SU-DHL-6 (cell line): ENCODE measurements at regions not wholly inside any gene's neighbourhood (a gene's known extent, or its start where the extent isn't known, plus 50 kb on each side); places are given as distances from the start of the nearest gene placed in this dataset.

ENCODE experiments used
- H2AFZ ChIP-seq: fragments of 200-600 bp; sonication (generic); 2 replicates; pipeline ENCODE4 v1.6.1; 2014; ENCODE audit warnings: low read depth, mild to moderate bottlenecking, moderate library complexity, mixed read lengths, antibody characterized with exemption, low read length; ENCODE audit not compliant: severe bottlenecking
- H3F3A ChIP-seq: fragments of 200-600 bp; shearing (Covaris generic); 2 replicates; pipeline ENCODE4 v1.6.0; 2016; ENCODE audit warnings: antibody characterized with exemption, mild to moderate bottlenecking; ENCODE audit not compliant: insufficient read depth
- H3K27ac ChIP-seq: fragments of 200-600 bp; sonication (generic); 2 replicates; pipeline ENCODE4 v1.5.1; 2016; ENCODE audit warnings: low read depth, mild to moderate bottlenecking, low read length, moderate library complexity, mixed read lengths
- H3K27me3 ChIP-seq: fragments of 200-600 bp; sonication (generic), shearing (Covaris generic); 2 replicates; pipeline ENCODE4 v1.6.0; 2014; ENCODE audit warnings: mild to moderate bottlenecking, low read length
- H3K36me3 ChIP-seq: fragments of 200-600 bp; sonication (generic); 2 replicates; pipeline ENCODE4 v1.6.1; 2014; ENCODE audit warnings: mild to moderate bottlenecking, low read length, mixed read lengths
- H3K4me2 ChIP-seq: fragments of 300-600, 200-600 bp; shearing (Covaris generic), sonication (generic); 2 replicates; pipeline ENCODE4 v1.6.0; 2014; ENCODE audit warnings: low read length, low read depth, mild to moderate bottlenecking; ENCODE audit not compliant: poor library complexity, severe bottlenecking
- H3K4me3 ChIP-seq: fragments of 200-600 bp; sonication (generic); 2 replicates; pipeline ENCODE4 v1.5.1; 2014; ENCODE audit warnings: antibody characterized with exemption, low read length, mild to moderate bottlenecking, mixed read lengths; ENCODE audit not compliant: insufficient read depth, poor library complexity, severe bottlenecking
- H3K79me2 ChIP-seq: fragments of 200-600 bp; sonication (generic); 2 replicates; pipeline ENCODE4 v1.6.1; 2014; ENCODE audit warnings: mild to moderate bottlenecking, low read length, moderate library complexity; ENCODE audit not compliant: insufficient read depth
- H3K9ac ChIP-seq: fragments of 200-600 bp; sonication (generic); 2 replicates; pipeline ENCODE4 v1.7.0; 2014; ENCODE audit warnings: mild to moderate bottlenecking, low read length
- H3K9me2 ChIP-seq: fragments of 200-600 bp; sonication (generic); replicated peaks from 2 replicates; pipeline ENCODE4 v1.6.1; 2014; ENCODE audit warnings: low read length; ENCODE audit not compliant: insufficient read depth
- H3K9me3 ChIP-seq: fragments of 200-600 bp; sonication (generic); 2 replicates; pipeline ENCODE4 v1.6.1; 2014; ENCODE audit warnings: low read length, mixed read lengths; ENCODE audit not compliant: insufficient read depth
- H4K20me1 ChIP-seq: fragments of 200-600 bp; sonication (generic); 2 replicates; pipeline ENCODE4 v1.6.1; 2014; ENCODE audit warnings: low read depth, mild to moderate bottlenecking, antibody characterized with exemption, low read length, moderate library complexity, mixed read lengths
- EZH2phosphoT487 ChIP-seq: fragments of 200-600 bp; sonication (generic), shearing (Covaris generic); conservative IDR thresholded peaks from 2 replicates; pipeline ENCODE4 v1.6.1; 2018; ENCODE audit warnings: mild to moderate bottlenecking, antibody characterized with exemption, low read length, moderate library complexity, mixed read lengths
- TF ChIP-seq, protein P1 (sequence below): fragments of 200-600 bp; sonication (generic); IDR thresholded peaks from one replicate; pipeline ENCODE4 v1.5.1; 2017; ENCODE audit warnings: antibody characterized with exemption, mild to moderate bottlenecking, low read length, moderate library complexity; ENCODE audit not compliant: insufficient read depth, poor library complexity, severe bottlenecking

DNA sequence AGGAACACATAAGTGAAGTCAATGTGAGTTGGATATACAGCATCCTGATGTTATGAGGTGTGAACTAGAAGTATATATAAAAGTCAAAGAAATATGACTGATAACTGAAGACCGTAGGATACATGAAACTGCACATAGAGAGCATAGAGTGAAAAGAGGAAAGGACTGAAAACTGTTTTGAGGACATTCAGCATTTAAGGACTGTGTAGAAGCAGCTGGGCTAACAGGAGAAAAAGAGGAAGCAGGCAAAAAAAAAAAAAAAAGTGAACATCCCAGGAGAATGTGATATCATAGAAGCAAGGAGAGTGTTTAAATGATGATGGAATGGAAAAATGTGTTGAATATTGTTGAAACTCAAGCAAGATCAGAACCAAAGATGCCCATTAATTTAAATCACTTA lies 363.5 kb downstream of the PCDH20 start:
- Histone ChIP-seq H3K9me3 (no peaks in the 10 kb centered on the region), H3K4me2 (no peak overlapping the region), H3K79me2 (no peaks in the 10 kb centered on the region), H3F3A (no peaks in the 10 kb centered on the region), H3K27me3 (no peaks in the 10 kb centered on the region), H3K4me3 (no peak overlapping the region), H3K27ac (no peak overlapping the region), H3K36me3 (no peaks in the 10 kb centered on the region), H3K9ac (no peak overlapping the region), H4K20me1 (no peaks in the 10 kb centered on the region), H2AFZ (no peak overlapping the region), H3K9me2 (no peaks in the 10 kb centered on the region)
- no peak for TF ChIP-seq EZH2phosphoT487
- TF ChIP-seq, protein P1, sequence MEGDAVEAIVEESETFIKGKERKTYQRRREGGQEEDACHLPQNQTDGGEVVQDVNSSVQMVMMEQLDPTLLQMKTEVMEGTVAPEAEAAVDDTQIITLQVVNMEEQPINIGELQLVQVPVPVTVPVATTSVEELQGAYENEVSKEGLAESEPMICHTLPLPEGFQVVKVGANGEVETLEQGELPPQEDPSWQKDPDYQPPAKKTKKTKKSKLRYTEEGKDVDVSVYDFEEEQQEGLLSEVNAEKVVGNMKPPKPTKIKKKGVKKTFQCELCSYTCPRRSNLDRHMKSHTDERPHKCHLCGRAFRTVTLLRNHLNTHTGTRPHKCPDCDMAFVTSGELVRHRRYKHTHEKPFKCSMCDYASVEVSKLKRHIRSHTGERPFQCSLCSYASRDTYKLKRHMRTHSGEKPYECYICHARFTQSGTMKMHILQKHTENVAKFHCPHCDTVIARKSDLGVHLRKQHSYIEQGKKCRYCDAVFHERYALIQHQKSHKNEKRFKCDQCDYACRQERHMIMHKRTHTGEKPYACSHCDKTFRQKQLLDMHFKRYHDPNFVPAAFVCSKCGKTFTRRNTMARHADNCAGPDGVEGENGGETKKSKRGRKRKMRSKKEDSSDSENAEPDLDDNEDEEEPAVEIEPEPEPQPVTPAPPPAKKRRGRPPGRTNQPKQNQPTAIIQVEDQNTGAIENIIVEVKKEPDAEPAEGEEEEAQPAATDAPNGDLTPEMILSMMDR, result no peak

DNA sequence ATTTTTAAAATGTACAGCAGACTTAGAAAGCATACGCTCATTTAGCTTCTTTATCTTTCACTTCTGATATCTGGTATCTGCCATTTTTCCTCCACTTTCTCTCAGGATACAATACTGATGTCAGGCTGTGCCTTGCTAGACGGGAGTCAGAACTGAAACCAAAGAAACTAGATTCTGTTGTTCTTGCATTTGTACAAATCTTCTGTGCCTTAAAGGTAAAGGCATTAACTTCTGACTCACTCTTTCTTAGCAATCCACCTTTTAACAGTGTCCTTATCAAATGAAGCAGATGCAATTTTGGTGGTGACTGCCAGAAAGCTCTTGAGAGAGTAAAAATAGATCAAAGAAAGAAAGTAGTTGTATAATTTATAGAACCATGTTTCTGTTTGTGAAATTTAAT lies 370.4 kb downstream of the PCDH20 start:
- H4K20me1 ChIP-seq, result no peaks in the 10 kb centered on the region
- no peaks in the 10 kb centered on the region for H3K27me3 ChIP-seq
- H3K4me2 ChIP-seq, result no peak overlapping the region

DNA sequence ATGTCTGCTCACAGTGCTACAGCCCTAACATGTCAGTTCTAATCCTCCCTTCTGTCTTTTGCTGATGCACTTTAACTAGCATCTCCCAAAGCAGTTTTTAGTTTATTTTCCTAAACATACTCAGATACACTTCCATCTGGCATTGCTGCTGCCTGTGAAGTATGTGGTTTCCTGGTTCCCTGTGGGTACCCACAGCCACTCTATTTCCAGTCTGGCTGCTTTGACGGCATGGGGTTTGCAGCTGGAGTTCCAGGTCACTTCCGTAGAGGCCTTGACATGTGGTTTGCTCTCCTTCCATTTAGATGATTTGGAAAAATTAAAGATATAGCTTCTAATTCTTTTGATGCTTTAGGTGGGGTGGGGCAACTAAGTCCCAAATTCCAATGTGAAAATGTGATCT lies 375.5 kb downstream of the PCDH20 start:
- Histone ChIP-seq H4K20me1 (no peaks in the 10 kb centered on the region), H3K36me3 (no peaks in the 10 kb centered on the region), H3K9ac (no peak overlapping the region), H3K9me3 (no peaks in the 10 kb centered on the region), H3K79me2 (no peaks in the 10 kb centered on the region), H3K27me3 (no peaks in the 10 kb centered on the region), H3F3A (no peaks in the 10 kb centered on the region), H3K4me2 (no peak overlapping the region), H3K4me3 (no peak overlapping the region), H3K27ac (no peak overlapping the region), H2AFZ (no peak overlapping the region), H3K9me2 (no peaks in the 10 kb centered on the region)
- no peak for TF ChIP-seq EZH2phosphoT487
- TF ChIP-seq, protein P1, result no peak

More for the DNA sequence above, 370.4 kb downstream of the PCDH20 start:
- H3K9me3 ChIP-seq, result no peaks in the 10 kb centered on the region
- H3K79me2 ChIP-seq, result no peaks in the 10 kb centered on the region
- H2AFZ ChIP-seq, result no peak overlapping the region
- H3K9ac ChIP-seq, result no peak overlapping the region
- H3K27ac ChIP-seq, result no peak overlapping the region
- H3K4me3 ChIP-seq, result no peak overlapping the region
- TF ChIP-seq, protein P1, result no peak
- no peaks in the 10 kb centered on the region for H3K36me3 ChIP-seq
- no peaks in the 10 kb centered on the region for H3K9me2 ChIP-seq
- H3F3A ChIP-seq, result no peaks in the 10 kb centered on the region

DNA sequence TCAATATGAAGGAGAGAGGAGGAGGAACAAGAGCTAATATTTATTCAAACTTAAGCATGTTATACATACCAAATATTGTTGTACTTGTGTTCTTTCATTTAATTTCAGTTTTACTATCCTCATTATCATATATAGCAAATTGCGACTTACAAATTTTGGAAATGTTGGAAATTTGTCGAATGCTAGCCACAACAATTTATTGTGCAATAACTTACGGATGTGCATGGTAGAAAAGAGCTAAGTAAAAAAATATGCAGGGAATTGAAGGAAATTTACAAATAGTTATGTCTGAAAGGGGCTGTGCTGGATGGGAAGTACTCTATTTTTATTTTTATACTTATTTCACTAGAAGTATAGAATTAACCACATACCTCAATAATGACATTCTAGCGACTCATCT lies 376.3 kb downstream of the PCDH20 start:
- H3K9ac ChIP-seq, result no peak overlapping the region
- no peaks in the 10 kb centered on the region for H3F3A ChIP-seq
- no peak overlapping the region for H3K27ac ChIP-seq
- H3K9me3 ChIP-seq, result no peaks in the 10 kb centered on the region
- no peak overlapping the region for H3K4me3 ChIP-seq
- no peaks in the 10 kb centered on the region for H3K79me2 ChIP-seq
- no peak overlapping the region for H2AFZ ChIP-seq
- H3K36me3 ChIP-seq, result no peaks in the 10 kb centered on the region
- H3K4me2 ChIP-seq, result no peak overlapping the region
- no peaks in the 10 kb centered on the region for H4K20me1 ChIP-seq
- H3K27me3 ChIP-seq, result no peaks in the 10 kb centered on the region
- TF ChIP-seq, protein P1, result no peak
- TF ChIP-seq EZH2phosphoT487, result no peak
- no peaks in the 10 kb centered on the region for H3K9me2 ChIP-seq
